NB4 (cell line): ENCODE measurements at regions not wholly inside any gene's neighbourhood (a gene's known extent, or its start where the extent isn't known, plus 50 kb on each side); places are given as distances from the start of the nearest gene placed in this dataset.

Experiments
- DNase-seq: peaks from one replicate; pipeline ENCODE4 v3.0.0; 2010; ENCODE audit warnings: low read depth
- H3K4me3 ChIP-seq: one replicate; pipeline ENCODE4 v1.5.1; 2011; ENCODE audit warnings: mild to moderate bottlenecking, low read depth, low read length, moderate library complexity
- CTCF ChIP-seq: IDR thresholded peaks from one replicate; pipeline ENCODE4 v1.5.1; 2012; ENCODE audit warnings: low read depth, low read length
- MAX ChIP-seq: IDR thresholded peaks from 2 replicates; pipeline ENCODE4 v1.6.1; 2011; ENCODE audit warnings: low read depth, low read length
- MYC ChIP-seq: IDR thresholded peaks from 2 replicates; pipeline ENCODE4 v1.6.1; 2011; ENCODE audit warnings: low read depth, low read length
- POLR2A ChIP-seq: IDR thresholded peaks from 2 replicates; pipeline ENCODE4 v1.6.1; 2011; ENCODE audit warnings: mild to moderate bottlenecking; ENCODE audit not compliant: insufficient read length; ENCODE audit errors: extremely low read depth

GRCh38 chr2:30359644-30360167 is 87.3 kb upstream of the LCLAT1 start:
- no peak for DNase-seq
- H3K4me3 ChIP-seq = no peak overlapping the region
- TF ChIP-seq MAX (no peak), MYC (no peak), POLR2A (no peak), CTCF (no peak)

GRCh38 chr2:30361751-30362394 is 85.2 kb upstream of the LCLAT1 start:
- no peak for TF ChIP-seq POLR2A
- no peak for TF ChIP-seq MAX
- TF ChIP-seq CTCF = no peak
- no peak for TF ChIP-seq MYC
- DNase-seq = no peak
- H3K4me3 ChIP-seq = no peak overlapping the region

GRCh38 chr2:30362468-30363081 is 84.5 kb upstream of the LCLAT1 start:
- TF ChIP-seq MAX (no peak), POLR2A (no peak), MYC (no peak), CTCF (no peak)
- DNase-seq = no peak
- no peak overlapping the region for H3K4me3 ChIP-seq

GRCh38 chr2:30363406-30363805 is 83.6 kb upstream of the LCLAT1 start:
- TF ChIP-seq POLR2A (no peak), MAX (no peak), MYC (no peak), CTCF (no peak)
- no peak for DNase-seq
- no peak overlapping the region for H3K4me3 ChIP-seq

- no peak for DNase-seq
- no peak overlapping the region for H3K4me3 ChIP-seq
- no peak for TF ChIP-seq CTCF
- no peak for TF ChIP-seq MYC
- TF ChIP-seq POLR2A = no peak
- TF ChIP-seq MAX = no peak
Observed at GRCh38 chr2:30365201-30365600, 81.8 kb upstream of the LCLAT1 start.
